ENCODE measurements at regions not wholly inside any gene's neighbourhood (a gene's known extent, or its start where the extent isn't known, plus 50 kb on each side); places are given as distances from the start of the nearest gene placed in this dataset.
A peak's percentile ranks its signal among the peaks of the same experiment; 100 is the strongest.
"Not testable (repeated sequence)": the region's sequence is repeated elsewhere in the genome, so short reads cannot be mapped to it uniquely, and the experiment has no call there.

- not testable (repeated sequence) for H3K27ac ChIP-seq; H3K27me3 ChIP-seq (ENCODE audit: insufficient read depth, low read depth, severe bottlenecking); H3K9me3 ChIP-seq (ENCODE audit: severe bottlenecking); H3K36me3 ChIP-seq; H3K4me3 ChIP-seq (ENCODE audit: low read depth, low read length)
- DNase-seq: peak; percentile 55
- TF ChIP-seq CTCF (IDR thresholded peaks at IDR 0.05; ENCODE audit: low read depth, low read length): peak; percentile 20; the same call in 1 of the 2 replicates
Measured at GRCh38 chr10:46720386-46720785, 141.5 kb downstream of the SYT15 start.

- not testable (repeated sequence) for H3K4me3 ChIP-seq (ENCODE audit: low read depth, low read length); H3K36me3 ChIP-seq; DNase-seq; H3K9me3 ChIP-seq (ENCODE audit: severe bottlenecking); H3K27ac ChIP-seq; H3K27me3 ChIP-seq (ENCODE audit: insufficient read depth, low read depth, severe bottlenecking)
Measured at GRCh38 chr10:46720811-46721518, 142.0 kb downstream of the SYT15 start.

GRCh38 chr10:46724258-46724657, 145.3 kb downstream of the SYT15 start:
- not testable (repeated sequence) for H3K9me3 ChIP-seq (ENCODE audit: severe bottlenecking); H3K27ac ChIP-seq; H3K4me3 ChIP-seq (ENCODE audit: low read depth, low read length); H3K27me3 ChIP-seq (ENCODE audit: insufficient read depth, low read depth, severe bottlenecking); H3K36me3 ChIP-seq; DNase-seq

- not testable (repeated sequence) for H3K27me3 ChIP-seq (ENCODE audit: insufficient read depth, low read depth, severe bottlenecking); H3K4me3 ChIP-seq (ENCODE audit: low read depth, low read length); H3K27ac ChIP-seq; H3K9me3 ChIP-seq (ENCODE audit: severe bottlenecking); DNase-seq; H3K36me3 ChIP-seq
Measured at GRCh38 chr10:46728359-46728758, 149.4 kb downstream of the SYT15 start.

- not testable (repeated sequence) for DNase-seq; H3K27ac ChIP-seq; H3K27me3 ChIP-seq (ENCODE audit: insufficient read depth, low read depth, severe bottlenecking); H3K4me3 ChIP-seq (ENCODE audit: low read depth, low read length); H3K36me3 ChIP-seq; H3K9me3 ChIP-seq (ENCODE audit: severe bottlenecking)
Measured at GRCh38 chr10:46730729-46731128, 151.8 kb downstream of the SYT15 start.

- H3K36me3 ChIP-seq; H3K9me3 ChIP-seq (ENCODE audit: severe bottlenecking); H3K4me3 ChIP-seq (ENCODE audit: low read depth, low read length); H3K27me3 ChIP-seq (ENCODE audit: insufficient read depth, low read depth, severe bottlenecking); H3K27ac ChIP-seq; DNase-seq: not testable (repeated sequence)
Measured at GRCh38 chr10:46733635-46734261, 154.8 kb downstream of the SYT15 start.

- H3K36me3 ChIP-seq; DNase-seq; H3K27me3 ChIP-seq (ENCODE audit: insufficient read depth, low read depth, severe bottlenecking); H3K9me3 ChIP-seq (ENCODE audit: severe bottlenecking); H3K4me3 ChIP-seq (ENCODE audit: low read depth, low read length); H3K27ac ChIP-seq: not testable (repeated sequence)
Measured at GRCh38 chr10:46734262-46734642, 155.3 kb downstream of the SYT15 start.

GRCh38 chr10:46739919-46740318, 161.0 kb downstream of the SYT15 start:
- not testable (repeated sequence) for H3K9me3 ChIP-seq (ENCODE audit: severe bottlenecking); H3K4me3 ChIP-seq (ENCODE audit: low read depth, low read length); DNase-seq; H3K27ac ChIP-seq; H3K27me3 ChIP-seq (ENCODE audit: insufficient read depth, low read depth, severe bottlenecking); H3K36me3 ChIP-seq

- H3K27ac ChIP-seq; H3K9me3 ChIP-seq (ENCODE audit: severe bottlenecking); H3K27me3 ChIP-seq (ENCODE audit: insufficient read depth, low read depth, severe bottlenecking); DNase-seq; H3K36me3 ChIP-seq; H3K4me3 ChIP-seq (ENCODE audit: low read depth, low read length): not testable (repeated sequence)
Measured at GRCh38 chr10:46740368-46740767, 161.4 kb downstream of the SYT15 start.

GRCh38 chr10:46749003-46749402, 162.2 kb upstream of the PTPN20 start:
- not testable (repeated sequence) for H3K27me3 ChIP-seq (ENCODE audit: insufficient read depth, low read depth, severe bottlenecking); H3K4me3 ChIP-seq (ENCODE audit: low read depth, low read length); H3K9me3 ChIP-seq (ENCODE audit: severe bottlenecking); DNase-seq; H3K36me3 ChIP-seq; H3K27ac ChIP-seq

GRCh38 chr10:46749470-46749869, 161.8 kb upstream of the PTPN20 start:
- not testable (repeated sequence) for H3K9me3 ChIP-seq (ENCODE audit: severe bottlenecking); H3K36me3 ChIP-seq; H3K27me3 ChIP-seq (ENCODE audit: insufficient read depth, low read depth, severe bottlenecking); H3K4me3 ChIP-seq (ENCODE audit: low read depth, low read length); DNase-seq; H3K27ac ChIP-seq

- not testable (repeated sequence) for H3K9me3 ChIP-seq (ENCODE audit: severe bottlenecking); DNase-seq; H3K4me3 ChIP-seq (ENCODE audit: low read depth, low read length); H3K36me3 ChIP-seq; H3K27ac ChIP-seq; H3K27me3 ChIP-seq (ENCODE audit: insufficient read depth, low read depth, severe bottlenecking)
Measured at GRCh38 chr10:46753763-46754162, 157.5 kb upstream of the PTPN20 start.

GRCh38 chr10:46761471-46761870, 149.8 kb upstream of the PTPN20 start:
- not testable (repeated sequence) for H3K36me3 ChIP-seq; DNase-seq; H3K4me3 ChIP-seq (ENCODE audit: low read depth, low read length); H3K27me3 ChIP-seq (ENCODE audit: insufficient read depth, low read depth, severe bottlenecking); H3K9me3 ChIP-seq (ENCODE audit: severe bottlenecking); H3K27ac ChIP-seq

Measured in WERI-Rb-1 (cell line).